Islet precursor cell (in vitro differentiated cells): ENCODE measurements at regions not wholly inside any gene's neighbourhood (a gene's known extent, or its start where the extent isn't known, plus 50 kb on each side); places are given as distances from the start of the nearest gene placed in this dataset.

Experiments used
- DNase-seq: peaks from one replicate; pipeline ENCODE4 v3.0.0-alpha.2; 2018

DNA sequence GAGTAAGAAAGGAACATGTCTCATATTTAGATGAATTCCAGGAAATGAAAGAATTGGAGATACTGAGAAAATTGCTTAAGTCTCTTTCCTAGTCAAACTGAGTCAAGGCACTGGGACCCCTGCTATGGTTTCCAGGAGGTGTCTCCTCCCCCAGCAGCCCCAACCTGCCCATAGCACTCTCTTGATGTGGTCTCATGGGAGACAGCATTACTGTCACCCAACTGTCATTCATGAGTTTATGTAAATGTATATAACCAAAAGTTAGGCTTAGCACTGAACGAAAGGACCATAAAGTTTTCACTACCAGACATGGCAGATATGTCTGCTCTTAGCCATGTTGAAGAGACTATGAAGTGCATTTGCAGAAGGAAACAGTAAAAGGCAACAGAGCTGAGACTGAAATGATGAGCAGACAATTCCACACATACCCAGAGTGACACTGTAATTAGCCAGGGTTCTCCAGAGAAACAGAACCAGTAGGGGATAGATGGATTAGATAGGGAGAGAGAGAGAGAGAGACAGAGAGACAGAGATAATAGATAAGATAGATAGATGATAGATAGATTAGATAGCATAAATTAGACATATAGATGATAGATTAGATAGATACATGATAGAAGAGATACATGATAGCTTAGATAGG, 328.1 kb downstream of the BRD1 start:
- DNase-seq = no peak

DNA sequence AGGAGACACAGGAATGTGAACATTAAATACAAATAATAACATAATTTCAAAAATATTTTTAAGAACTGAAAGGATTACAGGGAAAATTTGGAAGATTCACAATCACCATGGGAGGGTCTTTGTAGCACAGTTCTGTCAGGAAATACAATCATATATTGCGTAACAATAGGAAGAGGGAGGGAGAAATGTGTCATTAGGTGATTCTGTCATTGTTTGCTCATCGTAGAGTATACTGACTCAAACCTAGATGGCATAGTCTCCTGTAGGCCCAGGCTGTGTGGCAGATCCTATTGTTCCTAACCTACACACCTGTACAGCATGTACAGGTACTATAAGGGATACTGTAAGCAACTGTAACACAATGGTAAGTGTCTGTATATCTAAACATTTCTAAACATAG, 330.4 kb downstream of the BRD1 start:
- DNase-seq = no peak

GRCh38 chr22:49494555-49494954, 333.1 kb downstream of the BRD1 start:
- DNase-seq = no peak

- DNase-seq = no peak
Observed at GRCh38 chr22:49492741-49493251, 334.9 kb downstream of the BRD1 start.

DNA sequence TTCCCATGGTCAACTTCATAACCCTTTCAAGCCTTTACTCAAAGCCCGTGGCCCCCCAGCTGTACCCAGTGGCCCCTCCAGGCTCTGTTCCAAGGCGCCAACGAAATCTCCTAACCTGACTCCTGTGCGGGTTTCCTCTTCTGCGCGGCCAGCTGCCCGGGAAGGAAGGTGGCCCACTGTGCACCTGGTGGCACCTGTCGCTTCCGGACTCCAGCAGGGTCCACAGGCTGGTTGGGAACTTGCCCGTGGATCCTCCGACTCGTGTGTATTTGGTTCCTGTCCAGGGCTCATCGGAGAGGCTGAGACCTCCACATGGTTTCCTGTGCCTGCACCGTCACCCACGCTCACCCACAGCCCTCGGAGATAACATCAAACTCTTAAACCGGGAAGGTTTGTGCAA, 335.4 kb downstream of the BRD1 start:
- DNase-seq = no peak

DNA sequence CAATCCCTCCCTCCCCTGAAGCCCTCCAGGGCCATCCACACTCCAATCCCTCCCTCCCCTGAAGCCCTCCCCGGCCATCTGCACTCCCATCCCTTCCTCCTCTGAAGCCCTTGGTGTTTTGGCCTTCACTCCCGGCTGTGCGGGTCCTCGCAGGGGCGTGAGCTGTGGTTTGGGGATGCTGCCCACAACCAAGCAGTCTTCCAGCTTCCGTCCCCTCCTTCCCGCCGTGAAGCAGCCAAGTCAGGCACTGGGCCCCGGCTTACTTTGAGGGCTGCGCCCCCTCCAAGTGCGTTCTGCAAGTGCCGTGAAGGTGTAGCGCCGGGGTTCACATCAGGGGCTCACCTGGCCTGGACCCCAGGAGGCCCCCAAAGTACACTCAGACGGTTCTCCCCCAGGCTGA, 335.9 kb downstream of the BRD1 start:
- DNase-seq = no peak

GRCh38 chr22:49491221-49491635, 336.4 kb downstream of the BRD1 start:
- no peak for DNase-seq

- no peak for DNase-seq
Observed at GRCh38 chr22:49490692-49491091, 337.0 kb downstream of the BRD1 start.

- no peak for DNase-seq
Observed at GRCh38 chr22:49489821-49490220, 337.9 kb downstream of the BRD1 start.

GRCh38 chr22:49488943-49489342, 338.7 kb downstream of the BRD1 start:
- DNase-seq = no peak

DNA sequence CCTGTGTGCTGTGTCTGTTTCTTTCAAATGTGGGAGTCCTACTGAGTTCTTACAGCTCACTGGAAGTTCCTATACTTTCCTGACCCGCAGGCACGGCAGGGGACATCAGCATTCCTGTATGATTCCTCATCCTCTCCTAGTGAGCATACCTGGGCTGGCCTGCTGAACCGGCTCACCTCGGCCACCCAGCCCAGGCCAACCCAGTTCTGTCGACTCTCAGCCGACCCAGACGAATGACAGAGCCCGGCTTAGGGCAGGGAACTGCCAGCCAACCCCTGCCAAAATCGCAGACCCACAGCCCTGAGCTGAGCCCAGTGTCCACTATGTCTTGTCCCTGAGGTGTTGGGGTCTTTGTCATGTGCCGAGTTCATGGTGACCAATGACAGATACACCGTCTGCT, 339.7 kb downstream of the BRD1 start:
- peak; percentile 96 for DNase-seq

DNA sequence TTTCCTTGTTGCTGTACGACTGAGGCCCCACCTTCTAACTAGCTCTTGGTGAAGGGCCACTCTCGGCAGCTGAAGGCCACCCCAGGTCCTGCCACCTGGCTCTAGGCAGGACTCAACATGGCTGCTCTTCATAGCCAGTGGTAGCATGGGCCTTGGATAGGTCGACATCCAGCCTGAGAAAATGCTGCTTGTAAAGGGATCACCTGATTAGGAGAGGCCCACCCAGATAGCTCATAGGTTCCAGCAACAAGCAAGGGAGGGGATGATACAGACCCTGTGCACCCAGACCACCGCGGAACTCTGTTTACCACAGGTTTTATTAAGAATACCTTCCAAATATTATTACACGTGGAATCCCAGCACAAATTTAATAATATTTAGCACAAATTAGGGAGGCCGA, 341.4 kb downstream of the BRD1 start:
- DNase-seq = no peak

DNA sequence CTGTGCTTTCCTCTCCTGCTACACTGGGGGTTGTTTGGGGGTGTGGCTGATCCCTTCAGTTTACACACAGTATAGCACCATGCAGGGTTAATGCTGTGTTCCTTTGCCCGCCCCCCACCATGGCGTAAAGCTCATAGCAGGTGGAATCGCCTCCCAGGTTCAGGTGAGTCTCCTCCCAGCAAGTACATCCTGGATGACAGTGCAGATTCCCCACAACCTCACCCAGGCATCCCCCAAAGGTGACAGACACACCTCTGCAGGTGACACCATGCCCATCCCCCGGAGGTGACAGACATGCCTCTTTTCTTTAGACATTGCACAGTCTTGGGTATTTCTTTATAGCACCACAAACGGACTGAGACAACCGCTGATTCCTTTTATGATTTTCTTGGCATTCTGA, 343.7 kb downstream of the BRD1 start:
- no peak for DNase-seq

DNA sequence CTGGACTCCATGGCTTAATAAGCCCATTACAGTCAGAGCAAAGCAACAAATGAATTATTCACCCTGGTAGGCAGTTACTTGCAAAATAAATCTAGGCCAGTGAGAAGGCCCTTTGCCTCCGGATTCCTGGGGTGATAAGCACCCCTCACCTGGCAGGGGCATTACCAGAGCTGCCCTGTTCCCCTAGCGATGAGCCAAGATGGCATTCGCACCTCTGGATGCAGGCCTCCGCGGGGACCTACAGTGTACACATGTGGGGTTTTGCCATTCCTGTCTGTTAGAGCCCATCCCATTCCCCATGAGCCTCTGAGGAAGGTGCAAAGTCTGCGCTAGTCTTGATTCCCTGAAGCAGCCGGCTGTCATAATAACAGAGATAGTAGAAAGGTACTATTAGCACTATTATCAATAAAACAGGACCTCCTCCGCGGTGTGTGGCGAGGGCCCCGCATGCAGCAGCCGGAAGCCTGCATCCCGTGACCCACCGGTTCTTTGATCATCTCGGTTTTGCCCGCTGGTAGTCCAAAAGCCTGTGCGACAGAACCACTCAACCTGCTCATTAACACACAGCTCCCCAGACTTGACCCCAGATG, 344.3 kb downstream of the BRD1 start:
- DNase-seq = no peak

DNA sequence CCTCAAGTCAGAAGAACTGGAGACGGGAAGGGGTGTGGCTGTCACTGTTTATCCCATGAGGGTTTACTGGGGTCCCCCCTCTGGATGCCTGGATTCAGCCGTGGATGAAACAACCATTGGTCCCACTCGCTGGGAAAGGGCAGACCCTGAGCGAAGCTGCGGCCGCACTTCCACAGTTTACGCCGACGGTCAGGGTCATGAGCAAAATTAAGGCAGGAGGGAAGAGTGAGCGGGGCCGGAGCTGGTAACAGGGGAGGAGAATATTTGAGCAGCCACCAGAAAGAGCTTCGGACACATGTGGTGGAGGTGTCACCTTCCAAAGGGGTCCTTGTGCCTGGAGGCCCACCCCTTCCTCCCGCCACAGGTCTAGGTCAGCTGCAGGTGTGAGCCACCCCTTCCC, 344.9 kb downstream of the BRD1 start:
- no peak for DNase-seq

DNA sequence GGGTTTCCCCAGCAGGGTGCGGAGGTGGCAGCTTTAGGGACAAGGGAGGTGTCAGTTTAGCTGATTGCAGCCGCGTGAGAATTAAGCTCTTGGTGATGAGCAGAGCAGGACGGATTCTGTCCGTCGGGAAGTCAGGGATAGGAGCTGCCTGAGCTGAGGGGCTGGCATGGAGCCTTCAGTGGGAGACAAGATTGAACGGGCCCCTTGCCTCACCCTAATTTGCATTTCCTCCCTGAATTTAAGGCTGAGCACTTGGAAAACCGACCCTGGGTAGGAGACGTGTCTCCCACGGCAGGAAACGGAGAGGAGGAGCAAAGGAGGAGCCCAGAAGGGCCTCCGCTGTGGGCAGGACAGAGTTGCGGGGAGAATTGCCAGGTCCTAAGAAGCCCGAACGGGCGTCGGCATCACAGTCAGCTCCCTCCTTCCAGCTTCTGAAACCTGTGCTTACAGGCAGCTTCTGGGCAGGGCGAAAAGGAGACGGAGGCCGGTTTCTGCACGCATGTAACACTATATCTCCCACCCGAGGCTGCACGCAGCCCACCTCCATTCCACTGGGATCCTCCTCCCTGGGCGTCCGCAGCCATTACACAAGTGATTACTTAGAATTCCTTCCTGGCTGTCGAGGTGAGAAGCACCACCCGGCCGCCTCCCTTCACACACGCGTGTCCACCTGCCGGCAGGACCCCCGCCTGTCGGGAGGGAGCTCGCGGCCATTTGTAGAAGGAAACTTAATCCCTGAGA, 345.8 kb downstream of the BRD1 start:
- DNase-seq = no peak

DNA sequence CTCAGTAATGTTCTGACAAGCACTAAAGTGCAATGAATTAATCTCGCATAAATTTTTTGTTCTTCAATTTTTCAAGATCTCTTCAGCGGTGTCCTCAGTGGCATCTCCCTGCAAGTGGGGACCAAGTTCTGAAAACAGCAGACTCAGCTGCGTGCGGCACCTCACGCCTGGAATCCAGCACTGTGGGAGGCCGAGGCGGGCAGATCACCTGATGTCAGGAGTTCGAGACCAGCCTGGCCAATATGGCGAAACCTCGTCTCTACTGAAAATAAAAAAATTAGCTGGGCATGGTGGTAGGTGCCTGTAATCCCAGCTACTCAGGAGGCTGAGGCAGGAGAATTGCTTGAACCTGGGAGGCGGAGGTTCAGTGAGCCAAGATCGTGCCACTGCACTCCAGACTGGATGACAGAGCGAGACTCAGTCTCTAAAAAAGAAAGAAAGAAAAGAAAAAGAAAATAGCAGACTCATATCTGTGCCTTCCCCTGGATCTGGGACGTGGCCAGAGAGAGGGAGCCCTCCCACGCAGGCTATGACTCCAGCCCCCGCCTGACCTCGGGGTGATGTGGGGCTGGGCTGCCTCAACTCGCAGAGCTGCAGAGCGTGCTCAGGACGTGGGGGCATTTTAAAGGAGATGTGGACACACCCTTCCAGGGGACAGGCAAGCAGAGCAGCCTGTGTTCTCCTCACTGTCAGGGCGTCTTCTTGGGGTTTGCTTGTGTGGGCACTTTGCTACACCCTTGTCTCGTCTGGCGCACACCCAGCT, 346.6 kb downstream of the BRD1 start:
- DNase-seq = no peak

GRCh38 chr22:49480331-49480730, 347.3 kb downstream of the BRD1 start:
- no peak for DNase-seq

DNA sequence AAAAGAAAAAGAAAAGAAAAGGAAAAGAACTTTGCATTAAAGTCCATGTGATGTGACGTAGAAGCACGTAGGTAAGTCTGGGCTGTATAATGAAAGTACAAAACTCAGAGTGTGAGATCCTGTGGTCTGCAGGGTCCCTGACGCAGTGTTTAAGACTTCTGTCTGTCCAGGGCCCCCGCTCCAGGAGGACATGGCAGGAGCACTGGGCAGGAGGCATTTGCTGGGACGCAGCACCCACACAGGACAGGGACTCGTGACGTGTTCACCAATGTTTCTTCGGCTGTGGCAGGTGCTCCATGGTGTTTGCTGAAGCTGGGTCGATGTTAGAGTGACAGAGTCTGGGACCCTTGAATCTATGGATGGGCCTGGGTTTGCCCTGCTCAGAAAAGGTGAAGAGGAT, 348.1 kb downstream of the BRD1 start:
- no peak for DNase-seq

DNA sequence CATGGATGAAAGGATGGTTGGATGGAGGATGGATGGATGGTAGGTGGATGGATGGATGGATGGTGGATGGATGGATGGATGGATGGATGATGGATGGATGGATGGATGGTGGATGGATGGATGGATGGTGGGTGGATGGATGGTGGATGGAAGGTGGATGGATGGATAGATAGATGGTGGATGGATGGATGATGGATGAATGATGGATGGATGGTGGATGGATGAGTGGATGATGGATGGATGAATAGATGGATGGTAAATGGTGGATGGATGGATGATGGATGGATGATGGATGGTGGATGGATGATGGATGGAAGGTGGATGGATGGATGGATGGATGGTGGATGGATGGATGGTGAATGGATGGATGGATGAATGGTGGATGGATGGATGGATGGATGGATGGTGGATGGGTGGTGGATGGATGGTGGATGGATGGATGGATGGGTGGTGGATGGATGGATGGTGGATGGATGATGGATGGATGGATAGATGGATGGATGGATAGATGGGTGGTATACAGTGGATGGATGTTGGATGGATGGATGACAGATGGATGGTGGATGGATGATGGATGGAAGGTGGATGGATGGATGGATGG, 350.8 kb downstream of the BRD1 start:
- no peak for DNase-seq

DNA sequence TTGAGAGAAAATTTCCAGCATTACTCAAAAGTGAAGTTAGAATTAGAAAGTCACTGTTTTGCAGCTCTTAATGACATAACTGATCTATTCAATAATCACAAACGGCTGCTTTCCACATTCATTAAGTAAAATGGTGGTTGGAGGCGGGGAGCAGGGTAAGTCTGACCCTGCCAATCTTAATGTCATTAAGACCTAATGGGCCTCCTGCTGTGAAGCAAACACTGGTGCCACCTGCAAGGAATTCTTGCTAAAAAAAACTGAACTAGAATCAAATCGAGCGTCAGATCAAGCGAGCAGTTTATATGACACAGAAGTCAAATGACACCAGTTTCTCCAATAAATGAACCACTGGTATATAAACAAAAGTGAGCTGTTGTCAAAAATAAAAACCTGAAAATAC, 351.5 kb downstream of the BRD1 start:
- DNase-seq = no peak

GRCh38 chr22:49475253-49475652, 352.4 kb downstream of the BRD1 start:
- DNase-seq = no peak

GRCh38 chr22:49473286-49473685, 354.4 kb downstream of the BRD1 start:
- no peak for DNase-seq
